GM18507 (cell line): ENCODE measurements at regions not wholly inside any gene's neighbourhood (a gene's known extent, or its start where the extent isn't known, plus 50 kb on each side); places are given as distances from the start of the nearest gene placed in this dataset.
"Not testable (repeated sequence)": the region's sequence is repeated elsewhere in the genome, so short reads cannot be mapped to it uniquely, and the experiment has no call there.

ENCODE experiments used
- DNase-seq: peaks from one replicate; pipeline ENCODE4 v3.0.0; 2011; ENCODE audit warnings: low read depth; ENCODE audit not compliant: insufficient read length; ENCODE audit errors: extremely low spot score
- FAIRE-seq: peaks from 2 replicates; lab custom pipeline; 2011; peaks lifted over from hg19 to GRCh38; lab: Jason Lieb, UNC

DNA sequence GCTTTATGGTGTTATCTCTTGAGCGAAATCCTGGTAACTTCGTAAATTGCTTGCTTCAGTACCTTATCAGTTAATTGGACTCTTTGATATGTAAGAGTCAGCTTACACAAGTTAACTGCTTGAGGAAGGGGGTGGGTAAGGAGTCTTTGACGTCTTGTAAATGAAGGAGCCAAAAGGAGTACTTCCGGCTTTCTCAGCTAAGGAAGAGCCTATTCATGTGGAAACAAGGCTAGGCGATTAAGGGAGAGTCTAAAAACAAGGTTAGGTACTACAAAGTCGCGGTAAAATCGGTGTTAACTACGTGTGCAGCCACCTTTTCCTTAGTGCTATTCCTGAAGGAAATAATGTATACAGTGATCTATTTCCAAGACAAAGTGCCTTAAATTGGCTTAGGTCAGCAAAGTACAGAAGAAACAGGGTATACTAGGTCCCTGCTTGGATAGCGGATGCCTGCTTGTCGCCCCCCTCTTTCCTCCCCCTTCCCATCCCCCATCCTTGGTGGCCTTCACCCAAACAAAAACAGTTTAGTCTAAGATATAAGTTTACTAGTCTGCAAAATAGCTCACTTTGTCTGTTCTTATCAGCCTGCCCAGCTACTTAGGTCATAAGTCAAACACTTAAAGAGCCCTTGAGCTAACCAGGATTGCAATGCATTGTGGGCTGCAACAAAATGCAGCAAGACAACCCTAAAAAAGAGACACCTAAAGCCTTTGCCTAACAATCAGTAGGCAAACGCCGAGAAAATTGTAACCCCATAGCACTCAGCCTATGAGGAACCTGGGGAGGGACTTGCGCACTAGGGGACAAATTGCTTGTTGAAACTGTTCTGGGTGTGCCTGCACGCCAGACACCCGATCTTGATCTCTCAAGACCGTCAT is 147.3 kb downstream of the TRIM27 start:
- no peak for DNase-seq
- FAIRE-seq = no peak

DNA sequence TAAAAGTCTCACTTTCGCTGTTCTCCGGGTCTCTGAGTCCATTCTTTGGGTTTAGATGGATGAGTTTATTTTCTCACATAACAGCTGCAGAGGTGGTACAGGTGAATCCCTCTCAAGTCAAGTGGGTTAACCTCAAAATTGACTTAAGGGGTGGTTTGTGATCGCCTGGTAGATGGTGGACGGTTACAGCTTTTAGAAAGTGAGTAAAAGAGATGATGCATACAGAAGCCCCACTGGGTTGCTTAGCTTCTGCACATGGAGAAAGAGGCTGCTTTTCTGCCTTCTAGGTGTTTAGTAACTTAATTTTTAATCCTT is 146.7 kb downstream of the TRIM27 start:
- FAIRE-seq (no peak), DNase-seq (no peak)

DNA sequence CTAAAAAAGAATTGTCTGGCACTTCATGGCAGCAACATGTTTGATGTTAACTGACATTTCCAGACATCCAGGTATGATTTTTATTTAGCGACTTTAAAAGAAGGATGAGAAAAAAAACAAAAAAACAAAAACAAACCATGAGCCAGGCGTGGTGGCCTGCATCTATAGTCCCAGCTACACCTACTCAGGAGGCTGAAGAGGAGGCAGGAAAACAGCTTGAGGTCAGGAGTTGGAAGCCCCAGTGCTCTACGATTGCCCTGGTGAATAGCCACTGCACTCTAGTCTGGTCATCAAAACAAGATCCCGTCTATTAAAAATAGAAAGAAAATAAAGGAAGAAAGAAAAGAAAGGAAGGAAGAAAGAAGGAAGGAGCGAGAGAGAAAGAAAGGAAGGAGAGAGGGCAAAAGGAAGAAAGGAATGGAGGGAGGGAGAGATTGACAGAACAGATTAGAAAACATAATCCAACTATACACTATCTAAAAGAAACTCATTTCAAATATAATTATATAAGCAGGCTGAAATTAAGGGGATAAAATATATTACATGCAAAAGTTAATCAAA is 141.6 kb downstream of the TRIM27 start:
- FAIRE-seq = no peak
- DNase-seq = no peak

DNA sequence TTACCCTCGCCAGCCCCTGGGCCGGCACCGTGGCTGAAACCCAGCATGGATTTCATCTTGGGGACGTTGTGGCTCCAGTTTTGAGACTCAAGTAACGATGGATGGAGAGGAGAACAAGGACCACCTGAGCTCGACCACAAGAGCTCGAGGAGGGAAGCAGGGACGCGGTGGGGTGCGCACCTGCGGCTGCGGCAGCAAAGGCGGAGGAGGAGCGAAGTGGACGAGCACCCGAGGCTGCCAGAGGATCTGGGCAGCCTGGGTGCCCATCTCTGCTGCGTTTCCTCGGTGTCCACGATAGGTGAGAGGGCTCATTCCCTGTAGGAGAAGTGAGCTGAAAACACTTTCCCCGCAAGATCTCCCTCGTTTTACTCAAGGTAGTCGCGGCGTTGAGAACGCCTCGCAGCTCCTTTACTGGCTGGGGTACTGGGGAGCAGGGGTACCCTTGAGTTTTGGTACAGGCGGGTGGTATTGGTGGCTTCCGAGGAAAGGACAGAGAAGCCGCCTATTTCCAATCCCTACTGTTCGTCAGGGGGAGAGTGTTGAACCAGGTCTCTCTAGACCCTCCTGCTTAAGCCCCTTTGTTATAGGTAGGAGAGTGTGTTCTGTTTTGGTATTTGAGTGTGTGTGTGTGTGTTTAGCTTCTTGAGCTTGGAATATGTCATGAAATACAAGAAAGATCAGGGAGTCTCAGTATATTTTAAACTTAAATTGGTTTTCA is 137.7 kb downstream of the TRIM27 start:
- DNase-seq (no peak), FAIRE-seq (no peak)

DNA sequence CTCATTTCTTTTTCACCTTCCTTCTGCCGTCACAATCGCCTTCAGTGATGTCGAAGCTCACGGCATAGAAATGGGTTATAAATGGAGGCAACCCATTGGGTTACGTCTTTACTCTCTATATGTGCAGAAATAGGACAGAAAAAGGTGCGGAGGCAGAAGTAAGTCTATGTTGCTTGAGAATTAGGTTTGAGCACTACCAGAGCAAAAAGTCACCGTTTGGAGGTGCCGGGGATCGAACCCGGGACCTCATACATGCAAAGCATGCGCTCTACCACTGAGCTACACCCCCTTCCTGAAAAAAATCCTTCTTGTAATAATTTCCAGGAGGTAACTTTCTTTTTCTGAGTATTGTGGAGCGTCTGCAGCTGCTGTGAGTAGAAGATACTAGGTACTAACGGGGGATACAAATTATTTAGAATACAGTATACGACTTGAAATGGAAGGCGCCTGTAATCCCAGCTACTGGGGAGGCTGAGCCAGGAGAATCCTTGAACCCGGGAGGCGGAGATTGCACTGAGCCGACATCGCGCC is 134.2 kb downstream of the TRIM27 start:
- no peak for DNase-seq
- FAIRE-seq = peak; percentile 51

DNA sequence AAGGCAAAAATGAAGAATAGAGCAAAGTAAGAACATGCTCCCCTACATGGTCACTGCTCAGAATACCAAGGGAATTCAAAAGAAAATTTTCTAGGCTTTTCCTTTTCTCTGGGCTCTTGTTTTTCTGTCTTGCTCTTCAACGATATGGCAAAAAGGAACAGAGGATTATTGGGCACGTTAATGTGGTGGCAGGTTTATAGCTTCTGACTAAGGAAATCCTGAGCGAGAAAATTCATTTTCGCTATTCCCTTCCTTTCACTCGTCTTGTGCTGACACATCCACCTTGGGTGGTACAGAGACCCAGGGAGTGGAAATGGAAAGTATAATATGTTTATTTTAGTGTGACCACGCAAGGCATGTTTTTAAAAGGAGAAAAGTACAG is 132.8 kb downstream of the TRIM27 start:
- no peak for FAIRE-seq

DNA sequence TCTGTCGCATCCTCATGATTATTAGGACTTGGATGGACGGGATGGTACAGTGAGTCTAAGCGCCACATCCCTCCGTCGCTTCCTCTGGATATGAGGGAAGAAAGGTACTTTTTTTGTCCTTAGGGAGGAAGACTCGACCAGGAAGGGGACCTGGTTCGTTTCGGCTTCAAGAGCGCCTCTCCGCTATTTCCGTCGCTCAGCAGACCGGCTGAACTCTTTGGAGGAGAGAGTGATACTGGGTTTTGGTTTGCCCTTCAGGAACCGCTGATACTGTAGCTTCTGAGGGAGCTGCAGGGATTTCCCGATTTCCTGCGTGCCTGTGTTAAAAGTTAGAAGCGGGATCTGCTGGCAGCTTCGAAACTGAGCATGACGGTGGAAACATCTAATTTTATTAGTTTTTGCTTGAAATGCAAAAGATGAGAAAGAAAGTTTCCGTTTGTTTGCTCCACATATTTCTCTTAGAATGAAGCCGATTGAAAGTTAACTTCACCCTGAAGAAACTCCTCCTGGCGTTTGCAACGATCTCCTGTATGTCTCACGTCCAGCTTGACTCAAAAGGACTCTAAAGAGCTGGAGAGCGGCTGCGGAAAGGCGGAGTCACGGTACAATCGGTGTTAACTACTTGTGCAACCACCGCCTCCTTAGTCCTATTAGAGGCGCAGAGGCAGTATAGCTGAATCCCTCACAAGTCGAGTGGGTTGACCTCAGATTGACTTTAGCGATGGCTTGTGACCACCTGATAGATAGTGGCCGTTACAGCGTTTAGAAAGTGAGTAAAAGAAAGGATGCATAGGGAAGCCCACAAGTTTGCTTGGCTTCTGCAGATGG is 129.4 kb downstream of the TRIM27 start:
- DNase-seq (no peak), FAIRE-seq (peak; percentile 15)

More for the DNA sequence above, 132.8 kb downstream of the TRIM27 start:
- DNase-seq = no peak

DNA sequence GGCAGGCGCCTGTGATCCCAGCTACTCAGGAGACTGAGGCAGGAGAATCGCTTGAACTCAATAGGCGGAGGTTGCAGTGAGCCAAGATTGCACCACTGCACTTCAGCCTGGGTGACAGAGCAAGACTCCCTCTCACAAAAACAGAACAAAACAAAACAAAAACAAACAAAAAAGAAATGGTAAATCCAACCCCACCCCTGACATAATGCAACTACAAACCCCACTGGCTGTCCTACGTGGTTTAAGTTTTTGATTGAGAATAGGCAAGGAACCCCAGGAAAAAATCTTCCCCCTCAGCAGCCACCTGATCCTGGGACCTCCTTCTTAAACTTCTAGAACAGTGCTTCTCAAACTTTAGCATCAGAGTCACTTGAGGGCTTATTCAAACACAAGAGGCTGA is 123.1 kb downstream of the TRIM27 start:
- FAIRE-seq, DNase-seq: not testable (repeated sequence)

DNA sequence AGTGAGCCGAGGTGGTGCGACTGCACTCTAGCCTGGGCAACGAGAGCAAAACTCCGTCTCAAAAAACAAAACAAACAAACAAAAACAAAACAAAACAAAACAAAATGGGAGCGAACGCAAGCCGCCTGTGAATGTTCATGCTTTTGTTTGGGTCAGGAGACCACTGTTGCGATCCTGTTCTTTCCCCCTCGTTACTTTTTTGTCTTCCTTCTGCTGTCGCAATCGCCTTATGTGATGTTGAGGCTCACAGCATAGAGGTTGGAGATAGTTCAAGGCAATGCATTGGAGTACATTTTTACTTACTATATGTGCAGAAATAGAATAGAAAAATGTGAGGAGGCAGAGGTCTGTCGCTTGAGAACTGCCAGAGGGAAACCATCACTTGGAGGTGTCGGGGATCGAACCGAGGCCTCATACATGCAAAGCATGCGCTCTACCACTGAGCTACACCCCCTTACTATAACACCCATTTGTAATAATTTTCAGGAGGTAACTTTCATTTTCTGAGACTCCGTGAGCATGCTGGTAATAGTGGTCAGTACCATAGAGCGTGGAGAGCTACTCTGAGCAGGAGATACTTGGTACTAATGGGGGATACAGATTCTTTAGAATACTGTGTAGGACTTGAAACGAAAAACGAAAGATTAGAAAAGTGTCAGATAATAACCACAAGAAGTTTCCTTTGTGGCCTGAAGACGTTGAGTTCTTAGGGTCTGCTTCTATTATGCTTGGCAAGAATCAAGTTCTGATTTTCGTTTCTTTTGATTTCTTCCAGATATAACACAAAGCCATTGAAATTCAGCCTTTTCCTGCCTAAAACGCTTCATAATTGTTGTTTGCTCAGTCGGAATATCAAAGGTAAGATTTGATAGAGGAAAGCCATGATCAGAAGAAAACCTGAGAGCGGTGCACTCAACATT is 121.1 kb downstream of the TRIM27 start:
- FAIRE-seq = peak; percentile 29
- no peak for DNase-seq

DNA sequence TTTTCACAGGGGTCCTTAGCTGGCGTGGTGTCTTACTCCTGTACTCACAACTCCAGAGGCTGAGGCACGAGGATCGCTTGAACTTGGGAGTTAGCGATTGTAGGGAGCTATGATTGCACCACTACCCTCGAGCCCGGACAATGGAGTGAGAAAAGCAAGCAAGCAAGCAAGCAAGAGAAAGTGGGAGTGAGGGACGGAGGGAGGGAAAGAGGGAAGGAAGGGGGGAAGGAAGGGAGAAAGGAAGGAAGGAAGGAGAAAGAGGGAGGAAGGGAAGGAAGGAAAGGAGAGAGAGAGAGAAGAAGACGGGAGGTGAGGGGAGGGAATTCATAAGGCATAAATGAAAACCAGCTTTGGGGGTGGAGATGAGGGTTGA is 120.5 kb downstream of the TRIM27 start:
- FAIRE-seq = no peak
- DNase-seq = no peak

DNA sequence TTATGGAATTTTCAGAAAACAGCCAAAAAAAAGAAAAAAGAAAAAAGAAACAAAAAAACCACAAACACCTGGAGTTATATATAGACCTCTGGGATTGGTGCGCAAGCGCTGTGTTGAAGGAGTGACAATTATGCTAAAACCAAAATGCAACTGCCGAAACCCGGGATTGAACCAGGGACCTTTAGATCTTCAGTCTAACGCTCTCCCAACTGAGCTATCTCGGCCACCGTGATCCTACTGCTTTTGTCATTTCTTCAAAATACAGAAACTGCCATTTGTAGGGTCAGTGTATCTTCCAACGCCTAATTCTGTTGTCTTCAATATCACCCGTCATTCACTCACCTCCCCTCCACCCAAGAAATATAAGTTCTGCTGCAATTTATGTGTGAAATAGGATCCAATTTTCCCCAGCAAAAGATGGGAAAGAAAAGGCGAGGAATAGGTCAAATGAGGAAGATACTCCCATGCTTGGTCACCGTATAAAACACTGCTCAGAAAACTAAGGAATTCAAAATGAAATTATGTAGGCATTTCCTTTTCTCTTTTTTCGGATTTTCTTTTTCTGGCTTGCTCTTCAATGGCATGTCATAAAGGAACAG is 116.0 kb downstream of the TRIM27 start:
- no peak for FAIRE-seq
- no peak for DNase-seq

DNA sequence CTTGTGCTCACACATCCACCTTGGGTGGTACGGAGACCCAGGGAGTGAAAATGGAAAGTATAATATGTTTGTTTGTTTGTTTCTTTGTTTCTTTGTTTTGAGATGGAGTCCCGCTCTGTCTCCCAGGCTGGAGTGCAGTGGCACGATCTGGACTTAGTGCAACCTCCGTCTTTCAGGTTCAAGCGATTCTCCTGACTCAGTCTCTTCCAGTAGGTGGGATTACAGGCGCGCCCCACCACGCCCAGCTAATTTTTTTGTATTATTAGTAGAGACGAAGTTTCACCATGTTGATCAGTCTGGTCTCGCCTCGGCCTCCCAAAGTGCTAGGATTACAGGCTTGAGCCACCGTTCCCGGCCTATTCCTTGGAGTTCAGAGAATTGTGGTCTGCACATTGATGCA is 115.4 kb downstream of the TRIM27 start:
- DNase-seq = no peak
- no peak for FAIRE-seq

DNA sequence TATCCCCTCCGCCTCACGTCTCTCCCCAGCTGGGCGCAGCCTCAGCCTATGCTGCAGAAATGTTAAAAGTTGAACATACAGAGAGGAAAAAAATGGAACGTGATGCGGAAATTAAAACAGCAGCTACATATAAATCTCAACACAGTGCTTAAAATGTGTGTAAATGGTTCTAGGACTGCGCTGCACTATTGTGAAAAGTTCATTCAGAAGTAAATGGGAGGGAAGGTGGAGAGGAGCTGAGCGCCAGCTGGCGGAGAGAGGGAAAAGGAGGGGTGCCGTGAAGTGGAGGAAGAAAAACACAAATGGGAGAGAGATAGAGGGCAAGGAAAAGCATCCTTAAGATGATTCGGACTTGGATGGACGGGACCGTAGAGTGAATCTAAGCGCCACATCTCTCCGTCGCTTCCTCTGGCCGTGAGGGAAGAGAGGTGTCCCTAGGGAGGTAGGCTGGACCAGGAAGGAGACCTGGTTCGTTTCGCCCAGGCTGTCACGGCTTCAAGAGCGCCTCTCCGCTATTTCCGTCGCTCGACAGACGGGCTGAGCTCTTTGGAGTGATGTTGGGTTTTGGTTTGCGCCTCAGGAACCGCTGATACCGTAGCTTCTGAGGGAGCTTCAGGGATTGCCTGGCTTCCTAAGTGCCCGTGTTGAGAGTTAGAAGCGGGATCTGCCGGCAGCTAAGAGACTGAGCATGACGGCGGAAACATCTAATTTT is 113.7 kb downstream of the TRIM27 start:
- DNase-seq = no peak
- FAIRE-seq = no peak

DNA sequence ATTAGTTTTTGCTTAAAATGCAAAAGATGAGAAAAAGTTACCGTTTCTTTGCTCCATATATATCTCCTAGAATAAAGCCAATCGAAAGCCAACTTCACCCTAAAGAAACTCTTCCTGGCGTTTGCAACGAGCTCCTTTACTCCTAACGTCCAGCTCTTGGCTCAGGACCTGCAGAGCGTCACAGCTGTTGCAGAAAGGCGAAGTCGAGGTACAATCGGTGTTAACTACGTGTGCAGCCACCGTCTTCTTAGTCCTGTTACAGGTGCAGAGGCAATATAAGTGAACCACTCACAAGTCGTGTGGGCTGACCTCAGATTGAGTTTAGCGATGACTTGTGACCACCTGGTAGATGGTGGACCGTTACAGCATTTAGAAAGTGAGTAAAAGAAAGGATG is 113.1 kb downstream of the TRIM27 start:
- no peak for FAIRE-seq
- DNase-seq = no peak

DNA sequence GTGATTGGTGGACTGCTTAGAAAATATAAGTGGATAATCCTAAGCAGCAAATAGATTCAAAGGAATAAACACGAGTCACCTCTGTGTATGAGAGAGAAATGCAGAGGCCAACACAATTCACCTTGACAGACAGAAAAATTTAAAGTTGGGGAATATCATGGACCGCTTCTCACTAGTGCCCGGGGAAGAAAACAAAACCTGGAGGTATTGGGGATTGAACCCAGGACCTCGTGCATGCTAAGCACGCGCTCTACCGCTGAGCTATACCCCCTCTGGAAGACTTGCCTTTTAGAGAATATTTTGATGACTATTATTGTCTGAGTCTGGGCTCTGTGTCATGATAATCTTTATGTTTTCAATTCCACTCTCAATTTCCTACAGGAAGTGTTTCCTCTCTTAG is 111.9 kb downstream of the TRIM27 start:
- FAIRE-seq = no peak

DNA sequence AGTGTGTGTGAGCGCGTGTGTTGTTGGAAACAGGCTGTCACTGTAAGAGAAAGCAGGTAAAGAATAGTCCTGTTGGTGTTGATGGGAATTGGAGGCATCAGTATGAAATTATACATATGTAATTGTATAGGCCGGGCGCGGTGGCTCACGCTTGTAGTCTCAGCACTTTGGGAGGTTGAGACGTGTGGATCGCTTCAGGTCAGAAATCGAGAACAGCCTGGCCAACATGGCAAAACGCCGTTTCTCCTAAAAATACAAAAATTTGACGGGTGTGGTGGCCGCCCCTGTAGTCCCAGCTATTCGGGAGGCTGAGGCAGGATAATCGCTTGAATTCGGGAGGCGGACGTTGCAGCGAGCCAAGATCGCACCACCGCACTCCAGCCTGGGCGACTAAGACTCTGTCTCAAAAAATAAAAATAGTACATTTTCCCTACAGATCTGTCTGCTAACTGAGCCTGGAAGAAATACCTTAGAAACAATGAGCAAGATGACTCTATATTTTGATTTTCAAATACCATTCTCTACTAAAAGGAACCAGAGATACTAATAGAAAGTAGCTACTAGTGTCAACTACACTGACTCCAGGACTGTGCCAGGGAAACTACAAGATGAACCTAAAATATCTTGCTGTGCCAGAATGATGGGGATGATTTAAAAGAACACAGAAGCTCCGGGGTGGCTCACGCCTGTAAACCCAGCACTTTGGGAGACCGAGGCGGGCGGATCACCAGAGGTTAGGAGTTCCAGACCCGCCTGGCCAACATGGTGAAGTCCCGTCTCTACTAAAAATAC is 110.8 kb downstream of the TRIM27 start:
- no peak for FAIRE-seq

More for the DNA sequence above, 111.9 kb downstream of the TRIM27 start:
- no peak for DNase-seq

More for the DNA sequence above, 110.8 kb downstream of the TRIM27 start:
- DNase-seq = no peak
